GM19023 (cell line): ENCODE measurements at regions not wholly inside any gene's neighbourhood (a gene's known extent, or its start where the extent isn't known, plus 50 kb on each side); places are given as distances from the start of the nearest gene placed in this dataset.
"Not testable (repeated sequence)": the region's sequence is repeated elsewhere in the genome, so short reads cannot be mapped to it uniquely, and the experiment has no call there.

Source experiments
- ATAC-seq: cut with Tn5 transposase; IDR thresholded peaks from one replicate; pipeline ENCODE4 v1.9.1; 2021; ENCODE audit warnings: mild to moderate bottlenecking, moderate library complexity; ENCODE audit not compliant: unreplicated experiment

- ATAC-seq = no peak
Observed at GRCh38 chr16:48011466-48011865, 144.3 kb downstream of the ABCC12 start.

GRCh38 chr16:48008011-48008525 lies 147.7 kb downstream of the ABCC12 start:
- ATAC-seq = no peak

DNA sequence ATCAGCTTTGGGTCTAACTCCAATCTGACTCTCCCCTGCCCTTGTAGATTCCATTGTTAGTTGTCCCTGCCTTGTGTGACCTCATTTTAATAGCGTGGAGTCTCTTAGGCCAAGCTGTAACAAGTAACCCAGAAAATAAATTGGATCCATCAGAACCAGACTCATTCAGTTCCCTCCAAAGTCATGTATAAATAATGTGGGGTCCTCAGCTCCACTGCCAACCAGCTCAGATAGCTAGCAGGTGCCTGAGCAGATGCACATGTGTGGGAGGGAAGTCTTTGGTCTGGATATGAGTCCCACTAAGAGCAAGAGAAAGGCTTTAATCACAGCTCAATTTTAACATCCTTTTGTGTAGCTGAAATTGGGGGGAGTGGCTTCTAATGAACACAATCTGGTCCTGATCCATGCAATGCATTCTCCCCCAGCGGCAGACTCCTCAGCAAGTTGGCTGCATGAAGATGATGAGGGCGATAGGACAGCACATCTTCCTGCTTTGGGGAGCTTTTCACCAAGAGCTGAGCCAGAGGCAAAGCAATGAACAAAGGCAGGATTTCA lies 151.6 kb downstream of the ABCC12 start:
- ATAC-seq = no peak

DNA sequence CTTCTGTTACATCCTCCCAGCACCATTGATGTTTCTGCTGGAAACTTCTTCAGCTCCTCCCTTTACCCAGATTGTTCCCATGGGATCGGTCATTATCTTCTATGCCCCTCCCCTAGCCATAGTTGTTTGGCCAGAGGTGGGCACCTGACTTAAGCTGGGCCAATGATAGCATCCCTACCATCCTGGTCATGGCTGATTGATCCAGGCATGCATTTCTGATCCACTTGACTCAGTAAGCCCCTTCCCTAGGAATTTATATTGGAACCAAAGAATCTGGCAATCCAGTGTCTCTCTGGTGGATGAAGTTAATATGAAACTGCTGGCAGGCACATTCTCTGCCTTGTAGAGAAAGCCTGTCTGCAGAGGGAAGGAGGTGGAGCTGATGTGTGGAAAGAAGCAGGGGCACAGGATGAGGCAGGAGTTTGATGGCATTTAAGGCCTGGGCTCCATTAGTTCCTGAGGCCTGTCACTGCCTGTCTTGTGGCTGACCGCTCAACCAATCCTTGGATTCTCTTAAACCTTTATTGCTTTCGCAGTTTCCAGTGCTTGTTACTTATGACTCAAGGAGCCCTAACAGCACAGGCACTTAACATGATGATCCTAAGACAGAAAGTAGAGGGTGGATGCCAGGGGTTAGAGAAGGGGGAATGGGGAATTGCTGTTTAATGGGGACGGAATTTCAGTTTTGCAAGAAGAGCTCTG lies 152.4 kb downstream of the ABCC12 start:
- no peak for ATAC-seq

GRCh38 chr16:48001324-48001895 lies 154.4 kb downstream of the ABCC12 start:
- no peak for ATAC-seq

- no peak for ATAC-seq
Observed at GRCh38 chr16:48000622-48001021, 155.2 kb downstream of the ABCC12 start.

DNA sequence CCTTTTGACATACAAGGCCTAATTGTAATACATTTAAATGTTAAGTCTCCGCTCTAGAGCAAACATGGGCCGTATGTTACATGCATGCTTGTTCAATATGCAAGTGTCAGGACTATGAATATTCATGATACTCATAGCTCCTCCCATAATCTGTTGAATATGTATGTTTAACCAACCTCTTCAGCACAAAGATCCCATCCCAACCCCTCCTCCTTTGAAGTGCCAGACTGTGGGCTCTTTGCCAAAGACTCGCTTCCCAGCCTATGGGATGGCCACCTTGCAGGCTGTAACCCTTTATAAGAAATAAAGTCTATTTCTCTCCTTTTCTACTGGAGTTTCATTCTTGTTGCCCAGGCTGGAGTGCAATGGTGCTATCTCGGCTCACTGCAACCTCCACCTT lies 156.2 kb downstream of the ABCC12 start:
- no peak for ATAC-seq

GRCh38 chr16:47995354-47995753 lies 160.4 kb downstream of the ABCC12 start:
- ATAC-seq = no peak

DNA sequence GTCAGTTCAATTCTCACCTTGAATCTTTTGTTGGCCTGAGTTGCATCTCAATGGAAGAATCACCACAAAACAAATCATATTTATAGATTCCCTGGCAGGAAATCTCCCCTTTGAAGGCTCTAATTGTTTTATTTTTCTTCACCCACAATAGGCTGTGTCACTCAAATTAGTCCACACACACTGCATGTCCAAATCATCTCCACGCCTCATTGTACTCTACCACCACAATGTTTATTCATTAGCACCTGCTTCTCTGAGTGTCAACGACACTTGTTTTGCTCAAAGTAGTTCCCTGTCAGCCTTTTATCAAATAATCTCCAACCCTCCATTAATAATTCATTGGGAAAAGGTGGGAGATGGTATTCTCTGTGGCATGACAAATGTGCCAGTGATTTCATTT lies 164.3 kb downstream of the ABCC12 start:
- ATAC-seq = no peak

- no peak for ATAC-seq
Observed at GRCh38 chr16:47990676-47991075, 165.1 kb downstream of the ABCC12 start.

GRCh38 chr16:47987136-47987535 lies 168.7 kb downstream of the ABCC12 start:
- no peak for ATAC-seq

DNA sequence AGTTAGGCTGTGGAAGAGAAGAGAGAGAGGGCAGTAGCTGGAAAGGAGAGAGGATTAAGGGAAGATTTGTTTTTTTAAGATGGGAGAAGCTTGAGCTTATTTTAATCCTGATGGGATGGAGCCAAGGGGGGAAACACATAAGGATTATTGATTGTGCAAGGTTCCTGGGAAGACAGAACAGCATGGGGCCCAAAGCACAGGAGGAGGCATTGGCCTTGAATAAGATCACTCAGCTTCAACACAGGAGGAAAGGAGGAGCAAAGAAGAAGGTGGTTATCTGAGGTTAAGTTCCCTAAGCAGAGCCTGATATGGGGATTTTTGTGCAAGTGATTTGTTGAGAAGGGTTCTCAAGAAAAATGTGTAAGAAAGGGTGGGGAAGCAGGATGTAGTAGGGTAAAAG lies 169.8 kb downstream of the ABCC12 start:
- ATAC-seq = no peak

GRCh38 chr16:47984669-47985068 lies 171.1 kb downstream of the ABCC12 start:
- ATAC-seq = no peak

DNA sequence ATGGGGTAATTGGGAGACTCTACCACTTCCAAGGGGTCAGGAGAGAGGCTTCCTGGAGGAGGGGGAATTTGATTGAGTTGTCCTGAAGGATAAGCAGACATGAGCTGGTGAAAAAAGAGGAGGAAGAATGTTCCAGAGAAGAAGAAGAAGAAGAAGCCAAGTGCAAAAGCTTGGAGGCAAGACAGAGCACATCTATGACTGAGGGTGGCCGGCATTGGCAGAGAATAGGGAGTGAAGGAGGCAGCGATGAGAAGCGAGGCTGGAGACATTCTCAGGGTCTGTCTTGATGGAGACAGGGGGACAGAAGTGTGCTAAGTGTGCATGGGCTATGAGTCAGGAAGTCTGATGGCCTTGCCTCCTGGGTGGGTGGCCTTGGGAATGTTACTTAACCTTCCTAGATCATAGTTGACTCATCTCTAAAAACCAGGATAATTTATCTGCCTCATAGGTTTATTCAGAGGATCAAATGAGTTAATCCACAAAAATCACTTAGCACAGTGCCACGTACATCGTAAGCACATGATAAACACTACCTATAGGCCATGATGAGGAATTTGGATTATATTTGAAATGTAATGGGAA lies 171.7 kb downstream of the ABCC12 start:
- no peak for ATAC-seq

- ATAC-seq = no peak
Observed at GRCh38 chr16:47980212-47980611, 175.6 kb downstream of the ABCC12 start.

DNA sequence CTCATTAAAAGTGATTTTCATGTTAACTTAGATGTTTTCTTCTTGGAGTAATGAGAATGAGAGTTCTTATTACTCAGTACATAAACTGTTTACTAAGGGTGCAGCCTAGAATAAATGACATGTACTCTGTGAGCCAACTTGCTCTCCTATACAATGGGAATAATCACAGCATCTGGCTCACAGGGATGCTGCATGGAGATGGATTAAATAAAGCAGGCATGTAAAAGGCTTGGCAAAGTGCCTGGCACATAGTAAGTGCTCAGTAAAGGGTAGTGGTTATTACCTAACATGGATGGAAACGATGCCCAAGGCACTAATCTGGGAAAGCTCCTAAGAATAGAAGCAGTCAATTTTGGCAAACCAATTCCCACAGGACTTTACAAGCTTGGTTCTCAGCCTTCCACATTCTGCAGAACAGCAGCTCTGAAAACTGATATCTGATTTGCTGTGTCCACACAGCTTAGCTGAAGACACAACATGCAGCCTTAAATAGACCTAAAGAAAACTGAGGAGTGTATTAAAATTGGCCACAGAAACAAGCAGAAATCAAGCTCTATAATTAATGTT lies 176.1 kb downstream of the ABCC12 start:
- no peak for ATAC-seq

DNA sequence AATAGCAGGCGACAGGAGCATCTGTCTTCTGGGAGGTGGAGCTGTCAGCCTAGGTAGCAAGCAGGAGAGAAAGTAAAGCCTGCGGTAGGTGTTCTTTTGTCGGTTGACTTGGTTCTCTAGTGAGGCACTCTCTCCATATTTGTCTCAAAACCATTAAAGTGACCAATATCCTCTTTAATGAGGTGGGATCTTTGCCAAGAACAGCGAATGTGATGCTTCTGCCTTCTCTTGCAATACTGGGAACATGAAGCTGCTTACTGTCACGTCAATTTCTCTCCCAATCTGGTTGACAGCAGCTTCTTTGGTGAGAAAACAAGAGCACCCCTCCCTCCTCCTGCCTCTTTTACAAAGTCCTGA lies 176.7 kb downstream of the ABCC12 start:
- ATAC-seq = no peak

DNA sequence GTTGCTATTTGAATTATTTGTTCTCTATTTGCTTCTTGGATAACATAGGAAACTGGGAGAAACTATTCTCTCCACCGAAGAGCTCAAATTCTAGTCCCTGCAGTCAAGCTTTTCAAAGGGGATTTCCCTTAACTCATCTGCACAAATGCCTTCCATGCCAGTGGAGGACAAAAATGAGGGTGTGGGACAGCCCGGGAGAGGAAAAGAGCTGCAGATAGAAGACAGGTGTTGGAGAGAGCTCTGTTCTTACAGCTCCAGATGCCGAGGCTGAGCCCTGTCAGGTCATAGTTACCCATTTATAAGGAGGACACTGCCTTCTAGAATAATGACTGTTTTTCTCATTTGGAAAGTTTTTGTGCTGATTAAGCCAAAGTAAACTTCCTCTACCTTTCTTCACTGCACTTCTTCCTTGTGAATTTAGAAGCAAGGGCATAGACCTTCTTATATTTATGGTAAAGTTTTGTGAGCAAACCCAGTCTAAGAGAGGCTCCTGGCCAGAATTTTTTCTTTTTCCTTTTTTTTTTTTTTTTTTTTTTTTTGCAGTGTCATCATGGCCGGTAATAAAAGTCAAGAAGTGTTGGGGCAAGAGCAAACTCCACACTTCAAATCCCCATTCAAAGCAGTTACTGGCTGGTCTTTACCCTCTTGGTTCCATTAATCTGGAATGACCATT lies 177.2 kb downstream of the ABCC12 start:
- ATAC-seq = no peak

DNA sequence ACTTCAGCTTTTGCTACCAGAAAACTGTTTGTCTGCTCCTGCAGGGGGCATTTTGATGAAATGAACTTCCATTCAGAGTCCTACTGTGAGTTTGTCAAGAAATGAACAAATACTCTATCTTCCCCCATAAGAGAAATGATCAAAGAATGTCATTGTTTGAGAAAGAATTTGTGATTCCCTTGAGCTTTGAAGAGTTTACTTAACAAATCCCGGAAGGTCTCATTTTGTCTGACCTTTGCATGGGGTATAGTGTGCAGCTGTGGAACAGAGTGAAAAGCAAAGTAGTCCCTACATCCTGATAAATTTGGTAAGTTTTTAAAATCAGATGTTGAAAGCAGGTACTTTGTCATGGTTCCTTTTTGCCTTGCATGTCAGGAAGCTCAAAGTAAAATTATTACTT lies 178.0 kb downstream of the ABCC12 start:
- ATAC-seq = no peak

- ATAC-seq = no peak
Observed at GRCh38 chr16:47976636-47977210, 179.1 kb downstream of the ABCC12 start.

GRCh38 chr16:47974971-47975370 lies 180.8 kb downstream of the ABCC12 start:
- ATAC-seq = not testable (repeated sequence)
